ENCODE measurements at regions not wholly inside any gene's neighbourhood (a gene's known extent, or its start where the extent isn't known, plus 50 kb on each side); places are given as distances from the start of the nearest gene placed in this dataset.

DNA sequence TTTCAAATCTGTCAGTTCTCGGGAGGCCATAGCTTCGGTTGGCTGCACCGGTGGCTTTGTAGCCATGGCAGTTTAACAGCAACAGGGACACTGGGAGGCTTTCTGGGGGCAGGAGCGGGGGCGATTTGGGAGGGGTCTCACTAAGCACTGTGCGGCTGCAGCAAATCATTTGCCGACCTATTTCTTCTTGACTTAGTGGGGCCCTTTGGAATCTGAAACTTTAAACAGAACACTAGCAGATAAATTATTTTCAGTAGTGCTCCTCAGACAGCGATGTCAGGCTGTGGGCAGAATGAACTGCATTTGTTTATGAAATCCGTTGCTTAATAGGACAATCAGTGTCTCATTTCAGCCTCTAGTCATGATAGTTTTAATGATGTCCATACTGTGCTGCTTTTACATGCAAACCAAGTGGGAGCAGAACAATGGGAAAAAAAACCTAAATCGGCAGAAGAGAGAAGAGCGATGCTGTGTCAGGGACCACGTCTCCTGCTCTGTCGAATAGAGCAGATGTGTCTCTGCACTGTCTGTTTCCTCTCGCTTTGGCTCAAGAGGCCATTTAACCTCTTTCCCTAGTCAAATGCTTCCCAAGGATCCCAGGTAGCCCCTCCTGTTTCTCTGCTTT, 211.9 kb downstream of the OLFM4 start:
- TF ChIP-seq, protein P1, sequence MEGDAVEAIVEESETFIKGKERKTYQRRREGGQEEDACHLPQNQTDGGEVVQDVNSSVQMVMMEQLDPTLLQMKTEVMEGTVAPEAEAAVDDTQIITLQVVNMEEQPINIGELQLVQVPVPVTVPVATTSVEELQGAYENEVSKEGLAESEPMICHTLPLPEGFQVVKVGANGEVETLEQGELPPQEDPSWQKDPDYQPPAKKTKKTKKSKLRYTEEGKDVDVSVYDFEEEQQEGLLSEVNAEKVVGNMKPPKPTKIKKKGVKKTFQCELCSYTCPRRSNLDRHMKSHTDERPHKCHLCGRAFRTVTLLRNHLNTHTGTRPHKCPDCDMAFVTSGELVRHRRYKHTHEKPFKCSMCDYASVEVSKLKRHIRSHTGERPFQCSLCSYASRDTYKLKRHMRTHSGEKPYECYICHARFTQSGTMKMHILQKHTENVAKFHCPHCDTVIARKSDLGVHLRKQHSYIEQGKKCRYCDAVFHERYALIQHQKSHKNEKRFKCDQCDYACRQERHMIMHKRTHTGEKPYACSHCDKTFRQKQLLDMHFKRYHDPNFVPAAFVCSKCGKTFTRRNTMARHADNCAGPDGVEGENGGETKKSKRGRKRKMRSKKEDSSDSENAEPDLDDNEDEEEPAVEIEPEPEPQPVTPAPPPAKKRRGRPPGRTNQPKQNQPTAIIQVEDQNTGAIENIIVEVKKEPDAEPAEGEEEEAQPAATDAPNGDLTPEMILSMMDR (optimal IDR thresholded peaks at IDR 0.05 in 1 of 3, IDR thresholded peaks at IDR 0.05 in 1 of 3, conservative IDR thresholded peaks at IDR 0.05 in 1 of 3; ENCODE audit: extremely low read depth in 1 of 3, insufficient read depth in 2 of 3, low read length in 3 of 3) = no peak
- TF ChIP-seq EZH2 (IDR thresholded peaks at IDR 0.05; ENCODE audit: low read length) = no peak
